AG04449 (cell line): ENCODE measurements at regions not wholly inside any gene's neighbourhood (a gene's known extent, or its start where the extent isn't known, plus 50 kb on each side); places are given as distances from the start of the nearest gene placed in this dataset.

Source experiments
- CTCF ChIA-PET: fragments of 350-600 bp; formaldehyde crosslinking; extraction: SDS; loops from one replicate; lab custom pipeline; 2021; ENCODE audit warnings: antibody characterized with exemption; lab: Yijun Ruan, JAX
- POLR2A ChIA-PET: fragments of 400-600, 350-600 bp; formaldehyde crosslinking; extraction: SDS; loops from one replicate; lab custom pipeline; 2020; ENCODE audit warnings: antibody characterized with exemption, inconsistent platforms; lab: Yijun Ruan, JAX
- DNase-seq: peaks from one replicate; pipeline ENCODE4 v3.0.0-alpha.2; 2010; ENCODE audit warnings: low read depth, low spot score
- H3K4me3 ChIP-seq: 2 replicates; pipeline ENCODE4 v1.5.1; 2011; ENCODE audit warnings: low read depth, mild to moderate bottlenecking, control low read depth, low read length
- TF ChIP-seq, protein P1 (sequence below): IDR thresholded peaks from one replicate; pipeline ENCODE4 v1.5.1; 2011; ENCODE audit warnings: mild to moderate bottlenecking, moderate library complexity, low read length, control low read depth, inconsistent platforms; ENCODE audit not compliant: insufficient read depth; ENCODE audit errors: missing control alignments

GRCh38 chr5:117667105-117667504 is 1092.5 kb upstream of the SEMA6A start:
- DNase-seq: no peak
- TF ChIP-seq, protein P1, sequence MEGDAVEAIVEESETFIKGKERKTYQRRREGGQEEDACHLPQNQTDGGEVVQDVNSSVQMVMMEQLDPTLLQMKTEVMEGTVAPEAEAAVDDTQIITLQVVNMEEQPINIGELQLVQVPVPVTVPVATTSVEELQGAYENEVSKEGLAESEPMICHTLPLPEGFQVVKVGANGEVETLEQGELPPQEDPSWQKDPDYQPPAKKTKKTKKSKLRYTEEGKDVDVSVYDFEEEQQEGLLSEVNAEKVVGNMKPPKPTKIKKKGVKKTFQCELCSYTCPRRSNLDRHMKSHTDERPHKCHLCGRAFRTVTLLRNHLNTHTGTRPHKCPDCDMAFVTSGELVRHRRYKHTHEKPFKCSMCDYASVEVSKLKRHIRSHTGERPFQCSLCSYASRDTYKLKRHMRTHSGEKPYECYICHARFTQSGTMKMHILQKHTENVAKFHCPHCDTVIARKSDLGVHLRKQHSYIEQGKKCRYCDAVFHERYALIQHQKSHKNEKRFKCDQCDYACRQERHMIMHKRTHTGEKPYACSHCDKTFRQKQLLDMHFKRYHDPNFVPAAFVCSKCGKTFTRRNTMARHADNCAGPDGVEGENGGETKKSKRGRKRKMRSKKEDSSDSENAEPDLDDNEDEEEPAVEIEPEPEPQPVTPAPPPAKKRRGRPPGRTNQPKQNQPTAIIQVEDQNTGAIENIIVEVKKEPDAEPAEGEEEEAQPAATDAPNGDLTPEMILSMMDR: no peak
- ChIA-PET CTCF (no interaction called here), POLR2A (no interaction called here)
- H3K4me3 ChIP-seq: no peak overlapping the region

- ChIA-PET CTCF (no interaction called here), POLR2A (no interaction called here)
- no peak for DNase-seq
- TF ChIP-seq, protein P1: no peak
- H3K4me3 ChIP-seq: no peak overlapping the region
Measured at GRCh38 chr5:117665121-117665520, 1090.5 kb upstream of the SEMA6A start.

DNA sequence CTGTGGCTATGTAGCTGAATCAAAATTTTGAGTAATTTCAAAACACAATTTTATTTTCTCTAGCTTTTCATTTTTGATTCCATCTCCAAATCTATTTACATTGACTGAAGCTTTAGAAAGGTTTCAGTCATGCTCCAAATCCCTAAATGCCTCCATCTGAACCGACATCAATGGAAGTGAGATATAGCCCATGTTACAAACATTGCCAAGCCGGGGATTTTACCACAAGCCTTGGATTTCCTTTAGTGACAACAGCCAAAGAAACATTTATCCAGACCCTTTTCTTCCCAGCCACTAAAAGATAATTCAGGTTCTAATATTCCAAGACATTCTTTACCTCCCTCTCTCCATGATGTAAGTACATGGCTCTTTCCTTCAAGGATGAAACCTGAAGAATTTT is 1087.7 kb upstream of the SEMA6A start:
- TF ChIP-seq, protein P1: no peak
- ChIA-PET CTCF (no interaction called here), POLR2A (no interaction called here)
- DNase-seq: no peak
- no peak overlapping the region for H3K4me3 ChIP-seq

GRCh38 chr5:117657541-117657940 is 1082.9 kb upstream of the SEMA6A start:
- TF ChIP-seq, protein P1: no peak
- POLR2A ChIA-PET: no interaction called here
- CTCF ChIA-PET: no interaction called here
- no peak for DNase-seq
- H3K4me3 ChIP-seq: no peak overlapping the region

DNA sequence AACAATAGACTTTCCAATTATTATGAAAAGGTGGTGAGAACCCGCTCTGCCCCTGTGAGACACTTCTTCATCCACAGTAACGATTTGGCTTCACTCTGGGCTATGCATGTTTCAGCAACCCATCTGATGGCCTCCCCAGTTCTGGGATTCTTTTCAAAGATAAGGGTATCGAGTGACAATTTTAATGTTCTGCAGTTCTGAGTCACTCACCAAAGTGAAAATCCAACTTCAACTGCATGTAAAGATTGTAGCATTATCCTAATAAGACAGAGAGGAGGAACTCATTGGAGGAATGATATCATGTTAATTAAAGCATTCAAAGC is 1078.3 kb upstream of the SEMA6A start:
- DNase-seq: no peak
- ChIA-PET CTCF (no interaction called here), POLR2A (no interaction called here)
- no peak overlapping the region for H3K4me3 ChIP-seq
- TF ChIP-seq, protein P1: no peak

GRCh38 chr5:117652036-117652957 is 1077.7 kb upstream of the SEMA6A start:
- TF ChIP-seq, protein P1: no peak
- no peak for DNase-seq
- CTCF ChIA-PET: no interaction called here
- POLR2A ChIA-PET: no interaction called here
- H3K4me3 ChIP-seq: no peak overlapping the region
